ENCODE measurements at regions not wholly inside any gene's neighbourhood (a gene's known extent, or its start where the extent isn't known, plus 50 kb on each side); places are given as distances from the start of the nearest gene placed in this dataset.
"Not testable (repeated sequence)": the region's sequence is repeated elsewhere in the genome, so short reads cannot be mapped to it uniquely, and the experiment has no call there.

DNA sequence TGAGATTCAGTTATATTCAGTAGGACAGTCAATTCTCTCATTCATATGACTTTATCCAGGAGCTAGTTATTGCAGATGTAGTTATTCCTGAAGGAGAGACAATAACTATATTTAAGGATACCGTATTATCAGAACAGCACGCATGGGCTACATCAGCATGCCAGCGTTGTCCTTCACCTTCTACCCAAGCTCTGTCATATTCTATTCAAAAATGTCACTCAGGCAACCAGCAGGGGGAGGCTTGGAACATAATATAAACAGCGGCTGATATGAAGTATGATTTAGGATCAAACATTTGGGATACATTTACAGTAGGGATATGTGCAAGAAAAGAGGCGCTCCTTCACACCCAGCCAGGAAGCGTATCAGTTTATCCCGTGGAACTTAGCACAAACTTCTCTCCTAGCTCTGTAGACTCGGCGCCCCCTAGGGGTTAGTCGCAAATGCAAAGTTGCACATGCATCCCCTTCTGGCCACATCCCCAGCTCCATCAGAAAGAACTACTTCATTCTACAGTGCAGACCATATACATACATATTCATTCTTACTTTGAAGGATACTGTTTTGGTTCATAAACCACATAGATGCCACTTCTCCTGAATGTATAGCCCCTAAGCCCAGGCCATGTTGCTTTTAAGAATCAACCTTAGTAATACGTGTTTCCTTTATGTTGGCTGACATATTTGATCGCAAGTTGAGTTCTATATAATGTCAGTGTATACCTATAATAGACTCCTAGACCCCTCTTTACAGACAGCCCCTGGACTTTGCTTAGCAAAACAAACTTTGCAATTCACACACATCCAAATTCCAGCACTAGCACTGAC is 759.4 kb downstream of the ADCYAP1 start:
- DNase-seq (ENCODE audit: low read depth) = no peak
- POLR2A ChIA-PET = no interaction called here
- no peaks in the 10 kb centered on the region for H3K27me3 ChIP-seq (ENCODE audit: control insufficient read depth, insufficient read depth, low read length)
- CTCF ChIA-PET = no interaction called here
- no peaks in the 10 kb centered on the region for H3K36me3 ChIP-seq (ENCODE audit: control insufficient read depth, insufficient read depth, low read length)
- TF ChIP-seq, protein P1, sequence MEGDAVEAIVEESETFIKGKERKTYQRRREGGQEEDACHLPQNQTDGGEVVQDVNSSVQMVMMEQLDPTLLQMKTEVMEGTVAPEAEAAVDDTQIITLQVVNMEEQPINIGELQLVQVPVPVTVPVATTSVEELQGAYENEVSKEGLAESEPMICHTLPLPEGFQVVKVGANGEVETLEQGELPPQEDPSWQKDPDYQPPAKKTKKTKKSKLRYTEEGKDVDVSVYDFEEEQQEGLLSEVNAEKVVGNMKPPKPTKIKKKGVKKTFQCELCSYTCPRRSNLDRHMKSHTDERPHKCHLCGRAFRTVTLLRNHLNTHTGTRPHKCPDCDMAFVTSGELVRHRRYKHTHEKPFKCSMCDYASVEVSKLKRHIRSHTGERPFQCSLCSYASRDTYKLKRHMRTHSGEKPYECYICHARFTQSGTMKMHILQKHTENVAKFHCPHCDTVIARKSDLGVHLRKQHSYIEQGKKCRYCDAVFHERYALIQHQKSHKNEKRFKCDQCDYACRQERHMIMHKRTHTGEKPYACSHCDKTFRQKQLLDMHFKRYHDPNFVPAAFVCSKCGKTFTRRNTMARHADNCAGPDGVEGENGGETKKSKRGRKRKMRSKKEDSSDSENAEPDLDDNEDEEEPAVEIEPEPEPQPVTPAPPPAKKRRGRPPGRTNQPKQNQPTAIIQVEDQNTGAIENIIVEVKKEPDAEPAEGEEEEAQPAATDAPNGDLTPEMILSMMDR (IDR thresholded peaks at IDR 0.05; ENCODE audit: insufficient read depth, low read depth, low read length) = 0 out of 2 replicates have a peak, but pooled peaks have one; percentile 17
- H3K4me3 ChIP-seq (ENCODE audit: low read depth, low read length) = no peak overlapping the region

GRCh38 chr18:1665079-1665478 is 760.4 kb downstream of the ADCYAP1 start:
- DNase-seq (ENCODE audit: low read depth) = no peak
- Histone ChIP-seq H3K36me3 (ENCODE audit: control insufficient read depth, insufficient read depth, low read length) (no peaks in the 10 kb centered on the region), H3K4me3 (ENCODE audit: low read depth, low read length) (no peak overlapping the region), H3K27me3 (ENCODE audit: control insufficient read depth, insufficient read depth, low read length) (no peaks in the 10 kb centered on the region)
- ChIA-PET CTCF (no interaction called here), POLR2A (no interaction called here)
- TF ChIP-seq, protein P1 (IDR thresholded peaks at IDR 0.05; ENCODE audit: insufficient read depth, low read depth, low read length) = no peak

DNA sequence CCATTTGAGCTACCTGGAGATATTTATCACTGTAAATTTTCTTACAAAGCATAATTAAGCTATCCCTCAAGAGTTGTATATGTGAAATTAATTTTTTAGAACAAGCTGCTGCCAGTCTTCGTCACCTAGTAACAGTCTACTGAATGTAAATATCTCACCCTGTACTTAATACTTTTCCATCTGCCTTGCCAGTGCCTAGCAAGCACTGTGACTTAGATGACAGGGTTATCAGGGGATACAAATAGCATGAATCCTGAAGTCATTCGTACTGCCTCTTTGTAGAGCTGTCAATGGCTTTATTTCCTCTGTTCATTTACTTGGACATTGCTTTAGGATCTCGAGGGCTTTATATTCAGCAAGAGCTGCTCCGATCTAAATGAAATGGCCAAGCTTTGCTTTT is 763.6 kb downstream of the ADCYAP1 start:
- POLR2A ChIA-PET = no interaction called here
- no peaks in the 10 kb centered on the region for H3K36me3 ChIP-seq (ENCODE audit: control insufficient read depth, insufficient read depth, low read length)
- TF ChIP-seq, protein P1 (IDR thresholded peaks at IDR 0.05; ENCODE audit: insufficient read depth, low read depth, low read length) = no peak
- H3K27me3 ChIP-seq (ENCODE audit: control insufficient read depth, insufficient read depth, low read length) = no peaks in the 10 kb centered on the region
- H3K4me3 ChIP-seq (ENCODE audit: low read depth, low read length) = no peak overlapping the region
- CTCF ChIA-PET = no interaction called here
- DNase-seq (ENCODE audit: low read depth) = no peak

- H3K4me3 ChIP-seq (ENCODE audit: low read depth, low read length); CTCF ChIA-PET; H3K27me3 ChIP-seq (ENCODE audit: control insufficient read depth, insufficient read depth, low read length); POLR2A ChIA-PET; H3K36me3 ChIP-seq (ENCODE audit: control insufficient read depth, insufficient read depth, low read length); DNase-seq (ENCODE audit: low read depth): not testable (repeated sequence)
Measured at GRCh38 chr18:1671710-1672109, 767.0 kb downstream of the ADCYAP1 start.

GRCh38 chr18:1676387-1676786 is 771.7 kb downstream of the ADCYAP1 start:
- H3K36me3 ChIP-seq (ENCODE audit: control insufficient read depth, insufficient read depth, low read length) = no peaks in the 10 kb centered on the region
- CTCF ChIA-PET = no interaction called here
- DNase-seq (ENCODE audit: low read depth) = no peak
- H3K27me3 ChIP-seq (ENCODE audit: control insufficient read depth, insufficient read depth, low read length) = no peaks in the 10 kb centered on the region
- POLR2A ChIA-PET = no interaction called here
- H3K4me3 ChIP-seq (ENCODE audit: low read depth, low read length) = no peak overlapping the region
- TF ChIP-seq, protein P1 (IDR thresholded peaks at IDR 0.05; ENCODE audit: insufficient read depth, low read depth, low read length) = no peak

- TF ChIP-seq, protein P1 (IDR thresholded peaks at IDR 0.05; ENCODE audit: insufficient read depth, low read depth, low read length) = no peak
- no peak overlapping the region for H3K4me3 ChIP-seq (ENCODE audit: low read depth, low read length)
- H3K27me3 ChIP-seq (ENCODE audit: control insufficient read depth, insufficient read depth, low read length) = no peaks in the 10 kb centered on the region
- H3K36me3 ChIP-seq (ENCODE audit: control insufficient read depth, insufficient read depth, low read length) = no peaks in the 10 kb centered on the region
- DNase-seq (ENCODE audit: low read depth) = no peak
- CTCF ChIA-PET = no interaction called here
- POLR2A ChIA-PET = no interaction called here
Measured at GRCh38 chr18:1680108-1680507, 775.4 kb downstream of the ADCYAP1 start.

Data from BJ (cell line).